ENCODE measurements at regions not wholly inside any gene's neighbourhood (a gene's known extent, or its start where the extent isn't known, plus 50 kb on each side); places are given as distances from the start of the nearest gene placed in this dataset.
"Not testable (repeated sequence)": the region's sequence is repeated elsewhere in the genome, so short reads cannot be mapped to it uniquely, and the experiment has no call there.

- H3K4me3 ChIP-seq (ENCODE audit: low read depth, low read length): no peak overlapping the region
- TF ChIP-seq, protein P1, sequence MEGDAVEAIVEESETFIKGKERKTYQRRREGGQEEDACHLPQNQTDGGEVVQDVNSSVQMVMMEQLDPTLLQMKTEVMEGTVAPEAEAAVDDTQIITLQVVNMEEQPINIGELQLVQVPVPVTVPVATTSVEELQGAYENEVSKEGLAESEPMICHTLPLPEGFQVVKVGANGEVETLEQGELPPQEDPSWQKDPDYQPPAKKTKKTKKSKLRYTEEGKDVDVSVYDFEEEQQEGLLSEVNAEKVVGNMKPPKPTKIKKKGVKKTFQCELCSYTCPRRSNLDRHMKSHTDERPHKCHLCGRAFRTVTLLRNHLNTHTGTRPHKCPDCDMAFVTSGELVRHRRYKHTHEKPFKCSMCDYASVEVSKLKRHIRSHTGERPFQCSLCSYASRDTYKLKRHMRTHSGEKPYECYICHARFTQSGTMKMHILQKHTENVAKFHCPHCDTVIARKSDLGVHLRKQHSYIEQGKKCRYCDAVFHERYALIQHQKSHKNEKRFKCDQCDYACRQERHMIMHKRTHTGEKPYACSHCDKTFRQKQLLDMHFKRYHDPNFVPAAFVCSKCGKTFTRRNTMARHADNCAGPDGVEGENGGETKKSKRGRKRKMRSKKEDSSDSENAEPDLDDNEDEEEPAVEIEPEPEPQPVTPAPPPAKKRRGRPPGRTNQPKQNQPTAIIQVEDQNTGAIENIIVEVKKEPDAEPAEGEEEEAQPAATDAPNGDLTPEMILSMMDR (conservative IDR thresholded peaks at IDR 0.05; ENCODE audit: low read depth, low read length): no peak
- DNase-seq (ENCODE audit: low read depth): no peak
These were observed 1298.1 kb downstream of the PCDH9 start for GRCh38 chr13:65932013-65932412.

GRCh38 chr13:65929436-65929835, 1300.7 kb downstream of the PCDH9 start:
- DNase-seq (ENCODE audit: low read depth): no peak
- TF ChIP-seq, protein P1 (conservative IDR thresholded peaks at IDR 0.05; ENCODE audit: low read depth, low read length): no peak
- H3K4me3 ChIP-seq (ENCODE audit: low read depth, low read length): no peak overlapping the region

- peak overlapping the region; percentile 9 for H3K4me3 ChIP-seq (ENCODE audit: low read depth, low read length)
- DNase-seq (ENCODE audit: low read depth): no peak
- TF ChIP-seq, protein P1 (conservative IDR thresholded peaks at IDR 0.05; ENCODE audit: low read depth, low read length): peak; percentile 61
These were observed 1303.4 kb downstream of the PCDH9 start for GRCh38 chr13:65926750-65927171.

DNA sequence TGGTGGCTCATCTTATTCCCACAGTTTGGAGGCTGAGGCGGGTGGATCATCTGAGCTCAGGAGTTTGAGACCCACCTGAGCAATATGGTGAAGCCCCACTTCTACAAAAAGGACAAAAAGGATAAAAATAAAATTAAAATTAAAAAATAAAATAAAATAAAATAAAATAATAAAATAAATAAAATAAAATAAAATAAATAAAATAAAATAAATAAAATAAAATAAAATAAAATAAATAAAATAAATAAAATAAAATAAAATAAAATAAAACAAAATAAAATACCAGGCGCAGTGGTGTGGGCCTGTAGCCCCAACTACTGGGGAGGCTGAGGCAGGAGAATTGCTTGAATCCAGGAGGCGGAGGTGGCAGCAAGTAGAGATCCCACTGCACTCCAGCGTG, 1307.3 kb downstream of the PCDH9 start:
- not testable (repeated sequence) for DNase-seq (ENCODE audit: low read depth); H3K4me3 ChIP-seq (ENCODE audit: low read depth, low read length)

- TF ChIP-seq, protein P1 (conservative IDR thresholded peaks at IDR 0.05; ENCODE audit: low read depth, low read length): no peak
- DNase-seq (ENCODE audit: low read depth): no peak
- no peak overlapping the region for H3K4me3 ChIP-seq (ENCODE audit: low read depth, low read length)
These were observed 1308.2 kb downstream of the PCDH9 start for GRCh38 chr13:65921933-65922332.

- no peak for DNase-seq (ENCODE audit: low read depth)
- TF ChIP-seq, protein P1 (conservative IDR thresholded peaks at IDR 0.05; ENCODE audit: low read depth, low read length): no peak
- no peak overlapping the region for H3K4me3 ChIP-seq (ENCODE audit: low read depth, low read length)
These were observed 1312.4 kb downstream of the PCDH9 start for GRCh38 chr13:65917731-65918130.

DNA sequence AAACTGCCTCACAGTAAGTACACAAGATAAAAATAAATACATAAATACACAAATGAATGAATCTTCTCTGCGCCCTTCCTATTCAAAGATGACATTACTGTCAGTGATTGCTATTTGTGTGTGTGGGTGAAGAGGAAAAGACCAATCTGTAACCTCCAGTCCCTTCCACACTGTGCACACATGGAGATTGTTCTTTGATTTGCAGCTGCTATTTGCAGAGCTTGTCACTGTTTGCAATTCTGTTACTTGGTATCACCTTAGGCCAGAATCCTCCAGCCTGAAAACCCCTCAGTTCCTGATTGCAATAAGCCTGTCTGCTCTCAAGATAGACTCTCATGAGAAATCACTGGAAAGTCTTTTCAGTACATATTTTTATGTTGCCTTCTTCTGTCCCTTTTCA, 1314.9 kb downstream of the PCDH9 start:
- DNase-seq (ENCODE audit: low read depth): no peak
- TF ChIP-seq, protein P1 (conservative IDR thresholded peaks at IDR 0.05; ENCODE audit: low read depth, low read length): no peak
- H3K4me3 ChIP-seq (ENCODE audit: low read depth, low read length): no peak overlapping the region

GRCh38 chr13:65914716-65915115, 1315.4 kb downstream of the PCDH9 start:
- TF ChIP-seq, protein P1 (conservative IDR thresholded peaks at IDR 0.05; ENCODE audit: low read depth, low read length): no peak
- DNase-seq (ENCODE audit: low read depth): no peak
- H3K4me3 ChIP-seq (ENCODE audit: low read depth, low read length): no peak overlapping the region
